HepG2 (cell line): ENCODE measurements at regions not wholly inside any gene's neighbourhood (a gene's known extent, or its start where the extent isn't known, plus 50 kb on each side); places are given as distances from the start of the nearest gene placed in this dataset.

ENCODE experiments used
- ATAC-seq: fragments of 200-7000 bp; cut with Tn5 transposase; 3 replicates; pipeline ENCODE4 v1.9.1; 2020; ENCODE audit warnings: mild to moderate bottlenecking, moderate library complexity
- BruUV-seq: library from RNA; stranded (reverse); fragments of 400-500 nt; replicated peaks from 2 replicates; lab custom pipeline; 2021; lab: Mats Ljungman, UMichigan
- CTCF ChIA-PET: fragments of 300-600 bp; formaldehyde crosslinking; extraction: SDS; loops from one replicate; lab custom pipeline; 2021; ENCODE audit warnings: low total read pairs, inconsistent platforms, low intra/inter-chr PET ratio; lab: Yijun Ruan, JAX
- POLR2A ChIA-PET: fragments of 350-600 bp; sonication (Branson Sonifier 250); formaldehyde crosslinking; loops from one replicate; lab custom pipeline; 2020; ENCODE audit warnings: antibody characterized with exemption, inconsistent platforms; lab: Yijun Ruan, JAX
- DNase-seq: peaks from one replicate; pipeline ENCODE4 v3.0.0-alpha.2; 2015; ENCODE audit warnings: low spot score
- FAIRE-seq: peaks from 3 replicates; lab custom pipeline; 2011; peaks lifted over from hg19 to GRCh38; lab: Jason Lieb, UNC
- H2AFZ ChIP-seq: one replicate; pipeline ENCODE4 v1.6.1; 2011; ENCODE audit warnings: low read length, inconsistent platforms
- H3K27ac ChIP-seq: fragments of 300-600 bp; 3 replicates; pipeline ENCODE4 v1.8.0; 2011; ENCODE audit warnings: mixed run types, mild to moderate bottlenecking, mixed read lengths, low read length, inconsistent platforms; ENCODE audit not compliant: insufficient read depth; ENCODE audit errors: extremely low read length
- H3K27me3 ChIP-seq, 2 experiments: fragments of 200-600 bp in 1 of 2; 2 replicates in 1 of 2; 3 replicates in 1 of 2; pipeline versions ENCODE4 v1.6.0 to v1.8.0; 2011; ENCODE audit warnings: low read length in 2 of 2, mild to moderate bottlenecking in 2 of 2, moderate library complexity in 2 of 2, inconsistent platforms in 1 of 2; ENCODE audit not compliant: insufficient read depth in 2 of 2, control insufficient read depth in 1 of 2
- H3K36me3 ChIP-seq, 2 experiments: fragments of 200-600 bp in 1 of 2; replicated peaks in 1 of 2; 2 replicates in 1 of 2; 3 replicates in 1 of 2; pipeline versions ENCODE4 v1.5.1 to v1.8.0; 2011; ENCODE audit warnings: low read length in 2 of 2, inconsistent platforms in 1 of 2; ENCODE audit not compliant: insufficient read depth in 2 of 2, control insufficient read depth in 1 of 2
- H3K4me1 ChIP-seq: 2 replicates; pipeline ENCODE4 v1.5.1; 2012; ENCODE audit warnings: low read length, inconsistent platforms; ENCODE audit not compliant: insufficient read depth
- H3K4me2 ChIP-seq: 2 replicates; pipeline ENCODE4 v1.6.0; 2011; ENCODE audit warnings: low read depth, low read length, inconsistent platforms
- H3K4me3 ChIP-seq, 3 experiments: fragments of 200-600 bp in 1 of 3; sonication (generic), shearing (Covaris generic) in 1 of 3; replicated peaks in 1 of 3; 2 replicates each; pipeline ENCODE4 v1.5.1; 2011 to 2016; ENCODE audit warnings: low read length in 3 of 3, inconsistent platforms in 2 of 3, low read depth in 2 of 3, mild to moderate bottlenecking in 2 of 3, control low read depth in 1 of 3, mixed read lengths in 1 of 3; ENCODE audit not compliant: insufficient read depth in 1 of 3
- H3K79me2 ChIP-seq: one replicate; pipeline ENCODE4 v1.6.1; 2011; ENCODE audit warnings: low read length, inconsistent platforms; ENCODE audit not compliant: insufficient read depth
- H3K9ac ChIP-seq: 2 replicates; pipeline ENCODE4 v1.6.0; 2011; ENCODE audit warnings: mild to moderate bottlenecking, low read depth, low read length, inconsistent platforms; ENCODE audit not compliant: insufficient read depth
- H3K9me3 ChIP-seq: 2 replicates; pipeline ENCODE4 v1.5.1; 2012; ENCODE audit warnings: mild to moderate bottlenecking, low read length
- H4K20me1 ChIP-seq: 2 replicates; pipeline ENCODE4 v1.6.0; 2011; ENCODE audit warnings: inconsistent platforms, mild to moderate bottlenecking, low read length, moderate library complexity; ENCODE audit not compliant: insufficient read depth
- AKAP8 ChIP-seq: sonication (generic); formaldehyde crosslinking; IDR thresholded peaks from 2 replicates; pipeline ENCODE4 v1.5.1; 2020; ENCODE audit warnings: mild to moderate bottlenecking, missing genetic modification reagents
- FOSL1 ChIP-seq: sonication (generic); formaldehyde crosslinking; IDR thresholded peaks from 2 replicates; pipeline ENCODE4 v1.9.0; 2021; ENCODE audit warnings: missing genetic modification reagents, borderline replicate concordance
- HIVEP1 ChIP-seq: sonication (generic); formaldehyde crosslinking; IDR thresholded peaks from 2 replicates; pipeline ENCODE4 v1.4.0; 2020; ENCODE audit warnings: mild to moderate bottlenecking, missing genetic modification reagents
- MAF1 ChIP-seq: sonication (generic); formaldehyde crosslinking; IDR thresholded peaks from 2 replicates; pipeline ENCODE4 v1.5.0; 2020; ENCODE audit warnings: missing genetic modification reagents, borderline replicate concordance
- SKI ChIP-seq: fragments of 450-650 bp; IDR thresholded peaks from one replicate; pipeline ENCODE4 v1.6.1; 2018; ENCODE audit warnings: mild to moderate bottlenecking; ENCODE audit not compliant: partially characterized antibody
- TBX2 ChIP-seq: sonication (generic); formaldehyde crosslinking; IDR thresholded peaks from 2 replicates; pipeline ENCODE4 v1.5.0; 2020; ENCODE audit warnings: missing genetic modification reagents, mild to moderate bottlenecking, borderline replicate concordance
- TEAD2 ChIP-seq: sonication (generic); formaldehyde crosslinking; IDR thresholded peaks from 2 replicates; pipeline ENCODE4 v1.9.0; 2021; ENCODE audit warnings: missing genetic modification reagents
- TEAD3 ChIP-seq: optimal IDR thresholded peaks from 2 replicates; pipeline ENCODE3; 2016; ENCODE audit warnings: borderline replicate concordance
- U2AF2 ChIP-seq: fragments of 200-400 bp; formaldehyde crosslinking; IDR thresholded peaks from 2 replicates; pipeline ENCODE4 v1.6.1; 2017; ENCODE audit warnings: low read depth, mild to moderate bottlenecking, low read length
- ZEB1 ChIP-seq: IDR thresholded peaks from 2 replicates; pipeline ENCODE4 v1.6.1; 2012; ENCODE audit warnings: mild to moderate bottlenecking, low read depth, inconsistent platforms; ENCODE audit not compliant: insufficient replicate concordance
- ZFAT ChIP-seq: sonication (generic); formaldehyde crosslinking; conservative IDR thresholded peaks from 2 replicates; pipeline ENCODE4 v1.8.1; 2023; ENCODE audit warnings: missing genetic modification reagents, inconsistent platforms
- ZFP1 ChIP-seq: IDR thresholded peaks from 2 replicates; pipeline ENCODE4 v1.6.1; 2016
- ZNF138 ChIP-seq: sonication (generic); formaldehyde crosslinking; IDR thresholded peaks from 2 replicates; pipeline ENCODE4 v1.5.0; 2020; ENCODE audit warnings: mild to moderate bottlenecking, low read depth, missing genetic modification reagents
- ZNF30 ChIP-seq: sonication (generic); formaldehyde crosslinking; IDR thresholded peaks from 2 replicates; pipeline ENCODE4 v1.5.0; 2020; ENCODE audit warnings: mild to moderate bottlenecking, missing genetic modification reagents
- ZNF33A ChIP-seq: sonication (generic); formaldehyde crosslinking; IDR thresholded peaks from 2 replicates; pipeline ENCODE4 v1.5.1; 2020; ENCODE audit warnings: missing genetic modification reagents, mild to moderate bottlenecking, moderate library complexity, borderline replicate concordance
- WGBS: methylation state at CpG from one replicate; pipeline ENCODE4 v1.1.6; 2017; ENCODE audit warnings: low lambda C conversion rate; 5-methylcytosine and 5-hydroxymethylcytosine counted together
- in situ Hi-C: cut with HindIII; loops from 2 replicates; pipeline ENCODE4 v1.10.0; 2017; ENCODE audit warnings: low pct_unique_long_range_greater_than_20kb; ENCODE audit not compliant: extremely low pct_ligation_motif_present
- intact Hi-C: fragments of 100-400 bp; cut with micrococcal nuclease; formaldehyde crosslinking; loops from one replicate; pipeline ENCODE4 v1.10.0; 2022; ENCODE audit not compliant: unreplicated experiment
- TF ChIP-seq, protein P1 (sequence below), 2 experiments: sonication (generic) in 1 of 2; formaldehyde crosslinking in 1 of 2; IDR thresholded peaks; 2 replicates each; pipeline versions ENCODE4 v1.4.0 to v1.6.1; 2018 to 2020; ENCODE audit warnings: missing genetic modification reagents in 2 of 2, borderline replicate concordance in 1 of 2, low read depth in 1 of 2, mild to moderate bottlenecking in 1 of 2, missing biosample characterization in 1 of 2
- TF ChIP-seq, protein P2 (sequence below): sonication (generic); formaldehyde crosslinking; IDR thresholded peaks from 2 replicates; pipeline ENCODE4 v1.8.1; 2022; ENCODE audit warnings: low read depth, mild to moderate bottlenecking, missing genetic modification reagents
- TF ChIP-seq, protein P3 (sequence below), 2 experiments: sonication (generic) in 1 of 2; formaldehyde crosslinking in 1 of 2; IDR thresholded peaks; 2 replicates each; pipeline versions ENCODE4 v1.5.1 to v1.6.1; 2011 to 2020; ENCODE audit warnings: borderline replicate concordance in 1 of 2, low read depth in 1 of 2, low read length in 1 of 2, mild to moderate bottlenecking in 1 of 2, missing genetic modification reagents in 1 of 2, moderate library complexity in 1 of 2
- TF ChIP-seq, protein P4 (sequence below): sonication (generic); formaldehyde crosslinking; IDR thresholded peaks from 2 replicates; pipeline ENCODE4 v1.5.0; 2020; ENCODE audit warnings: missing genetic modification reagents

GRCh38 chr10:36173364-36173763, 531.3 kb upstream of the FZD8 start:
- POLR2A ChIA-PET: no interaction called here
- Histone ChIP-seq H3K27ac (no peak overlapping the region), H4K20me1 (no peaks in the 10 kb centered on the region), H3K4me3 (no peak overlapping the region), H3K27me3 (no peaks in the 10 kb centered on the region), H3K4me2 (no peak overlapping the region), H3K9me3 (no peaks in the 10 kb centered on the region), H3K4me1 (no peaks in the 10 kb centered on the region), H3K79me2 (no peaks in the 10 kb centered on the region), H3K36me3 (no peaks in the 10 kb centered on the region), H3K9ac (no peak overlapping the region), H2AFZ (no peak overlapping the region)
- ATAC-seq (no peak), DNase-seq (no peak), FAIRE-seq (no peak)
- intact Hi-C loops (no loop called here), in situ Hi-C loops (no loop called here)
- CTCF ChIA-PET: no interaction called here
- BruUV-seq: no TSS peak
- WGBS: 10% methylated on average over 4 of the region's 4 CpGs
- TF ChIP-seq TEAD2 (CRISPR knock-in tag) (no peak), ZEB1 (no peak), ZFP1 (CRISPR knock-in tag) (no peak), MAF1 (CRISPR knock-in tag) (no peak), TBX2 (CRISPR knock-in tag) (no peak), SKI (no peak), ZFAT (CRISPR knock-in tag) (no peak), U2AF2 (no peak), ZNF138 (CRISPR knock-in tag) (no peak), ZNF30 (CRISPR knock-in tag) (no peak), FOSL1 (CRISPR knock-in tag) (no peak), ZNF33A (CRISPR knock-in tag) (no peak), AKAP8 (CRISPR knock-in tag) (no peak), TEAD3 (CRISPR knock-in tag) (no peak), HIVEP1 (CRISPR knock-in tag) (no peak)
- TF ChIP-seq, protein P1, sequence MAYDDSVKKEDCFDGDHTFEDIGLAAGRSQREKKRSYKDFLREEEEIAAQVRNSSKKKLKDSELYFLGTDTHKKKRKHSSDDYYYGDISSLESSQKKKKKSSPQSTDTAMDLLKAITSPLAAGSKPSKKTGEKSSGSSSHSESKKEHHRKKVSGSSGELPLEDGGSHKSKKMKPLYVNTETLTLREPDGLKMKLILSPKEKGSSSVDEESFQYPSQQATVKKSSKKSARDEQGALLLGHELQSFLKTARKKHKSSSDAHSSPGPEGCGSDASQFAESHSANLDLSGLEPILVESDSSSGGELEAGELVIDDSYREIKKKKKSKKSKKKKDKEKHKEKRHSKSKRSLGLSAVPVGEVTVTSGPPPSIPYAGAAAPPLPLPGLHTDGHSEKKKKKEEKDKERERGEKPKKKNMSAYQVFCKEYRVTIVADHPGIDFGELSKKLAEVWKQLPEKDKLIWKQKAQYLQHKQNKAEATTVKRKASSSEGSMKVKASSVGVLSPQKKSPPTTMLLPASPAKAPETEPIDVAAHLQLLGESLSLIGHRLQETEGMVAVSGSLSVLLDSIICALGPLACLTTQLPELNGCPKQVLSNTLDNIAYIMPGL (CRISPR knock-in tag; IDR thresholded peaks at IDR 0.05; ENCODE audit: borderline replicate concordance in 1 of 2, low read depth in 1 of 2): no peak
- TF ChIP-seq, protein P2, sequence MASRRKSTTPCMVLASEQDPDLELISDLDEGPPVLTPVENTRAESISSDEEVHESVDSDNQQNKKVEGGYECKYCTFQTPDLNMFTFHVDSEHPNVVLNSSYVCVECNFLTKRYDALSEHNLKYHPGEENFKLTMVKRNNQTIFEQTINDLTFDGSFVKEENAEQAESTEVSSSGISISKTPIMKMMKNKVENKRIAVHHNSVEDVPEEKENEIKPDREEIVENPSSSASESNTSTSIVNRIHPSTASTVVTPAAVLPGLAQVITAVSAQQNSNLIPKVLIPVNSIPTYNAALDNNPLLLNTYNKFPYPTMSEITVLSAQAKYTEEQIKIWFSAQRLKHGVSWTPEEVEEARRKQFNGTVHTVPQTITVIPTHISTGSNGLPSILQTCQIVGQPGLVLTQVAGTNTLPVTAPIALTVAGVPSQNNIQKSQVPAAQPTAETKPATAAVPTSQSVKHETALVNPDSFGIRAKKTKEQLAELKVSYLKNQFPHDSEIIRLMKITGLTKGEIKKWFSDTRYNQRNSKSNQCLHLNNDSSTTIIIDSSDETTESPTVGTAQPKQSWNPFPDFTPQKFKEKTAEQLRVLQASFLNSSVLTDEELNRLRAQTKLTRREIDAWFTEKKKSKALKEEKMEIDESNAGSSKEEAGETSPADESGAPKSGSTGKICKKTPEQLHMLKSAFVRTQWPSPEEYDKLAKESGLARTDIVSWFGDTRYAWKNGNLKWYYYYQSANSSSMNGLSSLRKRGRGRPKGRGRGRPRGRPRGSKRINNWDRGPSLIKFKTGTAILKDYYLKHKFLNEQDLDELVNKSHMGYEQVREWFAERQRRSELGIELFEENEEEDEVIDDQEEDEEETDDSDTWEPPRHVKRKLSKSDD (CRISPR knock-in tag): no peak
- TF ChIP-seq, protein P3, sequence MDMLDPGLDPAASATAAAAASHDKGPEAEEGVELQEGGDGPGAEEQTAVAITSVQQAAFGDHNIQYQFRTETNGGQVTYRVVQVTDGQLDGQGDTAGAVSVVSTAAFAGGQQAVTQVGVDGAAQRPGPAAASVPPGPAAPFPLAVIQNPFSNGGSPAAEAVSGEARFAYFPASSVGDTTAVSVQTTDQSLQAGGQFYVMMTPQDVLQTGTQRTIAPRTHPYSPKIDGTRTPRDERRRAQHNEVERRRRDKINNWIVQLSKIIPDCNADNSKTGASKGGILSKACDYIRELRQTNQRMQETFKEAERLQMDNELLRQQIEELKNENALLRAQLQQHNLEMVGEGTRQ (IDR thresholded peaks at IDR 0.05; ENCODE audit: low read depth, low read length): no peak
- TF ChIP-seq, protein P3 (CRISPR knock-in tag; IDR thresholded peaks at IDR 0.05; ENCODE audit: borderline replicate concordance): no peak
- TF ChIP-seq, protein P4, sequence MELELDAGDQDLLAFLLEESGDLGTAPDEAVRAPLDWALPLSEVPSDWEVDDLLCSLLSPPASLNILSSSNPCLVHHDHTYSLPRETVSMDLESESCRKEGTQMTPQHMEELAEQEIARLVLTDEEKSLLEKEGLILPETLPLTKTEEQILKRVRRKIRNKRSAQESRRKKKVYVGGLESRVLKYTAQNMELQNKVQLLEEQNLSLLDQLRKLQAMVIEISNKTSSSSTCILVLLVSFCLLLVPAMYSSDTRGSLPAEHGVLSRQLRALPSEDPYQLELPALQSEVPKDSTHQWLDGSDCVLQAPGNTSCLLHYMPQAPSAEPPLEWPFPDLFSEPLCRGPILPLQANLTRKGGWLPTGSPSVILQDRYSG (CRISPR knock-in tag): no peak
